NCI-H1048 (cell line): ENCODE measurements at regions not wholly inside any gene's neighbourhood (a gene's known extent, or its start where the extent isn't known, plus 50 kb on each side); places are given as distances from the start of the nearest gene placed in this dataset.
"Not testable (repeated sequence)": the region's sequence is repeated elsewhere in the genome, so short reads cannot be mapped to it uniquely, and the experiment has no call there.

Experiments
- DNase-seq: peaks from one replicate; lab custom pipeline; 2025; lab: John Stamatoyannopoulos, UW

GRCh38 chr7:4438723-4439245 lies 243.3 kb upstream of the FOXK1 start:
- no peak for DNase-seq

GRCh38 chr7:4439444-4439843 lies 242.7 kb upstream of the FOXK1 start:
- DNase-seq, result no peak

GRCh38 chr7:4444106-4444505 lies 238.0 kb upstream of the FOXK1 start:
- no peak for DNase-seq

GRCh38 chr7:4445777-4446176 lies 236.3 kb upstream of the FOXK1 start:
- DNase-seq, result no peak

- DNase-seq, result no peak
Measured at GRCh38 chr7:4449263-4449662, 232.8 kb upstream of the FOXK1 start.

GRCh38 chr7:4450483-4450882 lies 231.6 kb upstream of the FOXK1 start:
- no peak for DNase-seq

- no peak for DNase-seq
Measured at GRCh38 chr7:4460597-4460996, 221.5 kb upstream of the FOXK1 start.

GRCh38 chr7:4461531-4461930 lies 220.6 kb upstream of the FOXK1 start:
- no peak for DNase-seq

- DNase-seq, result no peak
Measured at GRCh38 chr7:4468320-4469102, 213.6 kb upstream of the FOXK1 start.

- no peak for DNase-seq
Measured at GRCh38 chr7:4470246-4470645, 211.8 kb upstream of the FOXK1 start.

GRCh38 chr7:4472728-4473127 lies 209.4 kb upstream of the FOXK1 start:
- DNase-seq, result no peak

GRCh38 chr7:4479367-4480039 lies 202.6 kb upstream of the FOXK1 start:
- DNase-seq, result peak; percentile 63

GRCh38 chr7:4480131-4480530 lies 202.0 kb upstream of the FOXK1 start:
- not testable (repeated sequence) for DNase-seq

- DNase-seq, result no peak
Measured at GRCh38 chr7:4483851-4484250, 198.2 kb upstream of the FOXK1 start.

GRCh38 chr7:4484545-4484944 lies 197.6 kb upstream of the FOXK1 start:
- no peak for DNase-seq

- DNase-seq, result no peak
Measured at GRCh38 chr7:4486907-4487306, 195.2 kb upstream of the FOXK1 start.

- not testable (repeated sequence) for DNase-seq
Measured at GRCh38 chr7:4496911-4497310, 185.2 kb upstream of the FOXK1 start.

- DNase-seq, result no peak
Measured at GRCh38 chr7:4500812-4501211, 181.3 kb upstream of the FOXK1 start.

- not testable (repeated sequence) for DNase-seq
Measured at GRCh38 chr7:4507886-4508285, 174.2 kb upstream of the FOXK1 start.

GRCh38 chr7:4513450-4513849 lies 168.6 kb upstream of the FOXK1 start:
- no peak for DNase-seq

GRCh38 chr7:4519819-4520520 lies 162.1 kb upstream of the FOXK1 start:
- no peak for DNase-seq

- DNase-seq, result no peak
Measured at GRCh38 chr7:4523219-4523618, 158.9 kb upstream of the FOXK1 start.

GRCh38 chr7:4523873-4524272 lies 158.2 kb upstream of the FOXK1 start:
- no peak for DNase-seq
